ENCODE measurements at regions not wholly inside any gene's neighbourhood (a gene's known extent, or its start where the extent isn't known, plus 50 kb on each side); places are given as distances from the start of the nearest gene placed in this dataset.

DNA sequence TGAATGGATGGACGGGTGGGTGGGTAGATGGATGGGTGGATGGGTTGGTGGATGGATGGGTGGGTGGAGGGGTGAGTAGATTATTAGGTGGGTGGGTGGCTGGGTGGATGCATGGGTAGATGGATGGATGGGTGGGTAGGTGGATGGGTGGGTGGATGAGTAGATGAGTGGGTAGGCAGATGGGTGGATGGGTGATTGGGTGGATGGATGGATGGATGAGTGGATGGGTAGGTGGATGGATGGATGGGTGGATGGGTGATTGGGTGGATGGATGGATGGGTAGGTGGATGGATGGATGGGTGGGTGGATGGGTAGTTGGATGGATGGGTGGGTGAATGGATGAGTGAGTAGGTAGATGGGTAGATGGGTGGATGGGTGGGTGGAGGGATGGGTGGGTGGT is 59.6 kb upstream of the ADGRA1 start:
- TF ChIP-seq, protein P1, sequence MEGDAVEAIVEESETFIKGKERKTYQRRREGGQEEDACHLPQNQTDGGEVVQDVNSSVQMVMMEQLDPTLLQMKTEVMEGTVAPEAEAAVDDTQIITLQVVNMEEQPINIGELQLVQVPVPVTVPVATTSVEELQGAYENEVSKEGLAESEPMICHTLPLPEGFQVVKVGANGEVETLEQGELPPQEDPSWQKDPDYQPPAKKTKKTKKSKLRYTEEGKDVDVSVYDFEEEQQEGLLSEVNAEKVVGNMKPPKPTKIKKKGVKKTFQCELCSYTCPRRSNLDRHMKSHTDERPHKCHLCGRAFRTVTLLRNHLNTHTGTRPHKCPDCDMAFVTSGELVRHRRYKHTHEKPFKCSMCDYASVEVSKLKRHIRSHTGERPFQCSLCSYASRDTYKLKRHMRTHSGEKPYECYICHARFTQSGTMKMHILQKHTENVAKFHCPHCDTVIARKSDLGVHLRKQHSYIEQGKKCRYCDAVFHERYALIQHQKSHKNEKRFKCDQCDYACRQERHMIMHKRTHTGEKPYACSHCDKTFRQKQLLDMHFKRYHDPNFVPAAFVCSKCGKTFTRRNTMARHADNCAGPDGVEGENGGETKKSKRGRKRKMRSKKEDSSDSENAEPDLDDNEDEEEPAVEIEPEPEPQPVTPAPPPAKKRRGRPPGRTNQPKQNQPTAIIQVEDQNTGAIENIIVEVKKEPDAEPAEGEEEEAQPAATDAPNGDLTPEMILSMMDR (IDR thresholded peaks at IDR 0.05; ENCODE audit: insufficient read depth, low read length): no peak
- no peak for TF ChIP-seq SPI1 (IDR thresholded peaks at IDR 0.05; ENCODE audit: borderline replicate concordance, low read depth)
